HG02840 (cell line): ENCODE measurements at regions not wholly inside any gene's neighbourhood (a gene's known extent, or its start where the extent isn't known, plus 50 kb on each side); places are given as distances from the start of the nearest gene placed in this dataset.

Experiments
- ATAC-seq: cut with Tn5 transposase; IDR thresholded peaks from one replicate; pipeline ENCODE4 v1.9.1; 2021; ENCODE audit warnings: mild to moderate bottlenecking, moderate library complexity, moderate number of reproducible peaks; ENCODE audit not compliant: unreplicated experiment, low FRiP score

- ATAC-seq: no peak
These were observed 572.9 kb upstream of the CADM1 start for GRCh38 chr11:116077092-116077491.

- ATAC-seq: no peak
These were observed 569.9 kb upstream of the CADM1 start for GRCh38 chr11:116073854-116074837.

- ATAC-seq: no peak
These were observed 568.6 kb upstream of the CADM1 start for GRCh38 chr11:116072601-116073410.

GRCh38 chr11:116072133-116072532 lies 567.9 kb upstream of the CADM1 start:
- ATAC-seq: no peak

- no peak for ATAC-seq
These were observed 567.0 kb upstream of the CADM1 start for GRCh38 chr11:116071241-116071640.

- ATAC-seq: no peak
These were observed 566.3 kb upstream of the CADM1 start for GRCh38 chr11:116070520-116070919.

- no peak for ATAC-seq
These were observed 562.6 kb upstream of the CADM1 start for GRCh38 chr11:116066777-116067176.

GRCh38 chr11:116065986-116066385 lies 561.8 kb upstream of the CADM1 start:
- no peak for ATAC-seq

- ATAC-seq: no peak
These were observed 561.1 kb upstream of the CADM1 start for GRCh38 chr11:116065191-116065895.

- no peak for ATAC-seq
These were observed 558.4 kb upstream of the CADM1 start for GRCh38 chr11:116062490-116063171.

GRCh38 chr11:116062129-116062489 lies 557.9 kb upstream of the CADM1 start:
- ATAC-seq: no peak

- no peak for ATAC-seq
These were observed 557.1 kb upstream of the CADM1 start for GRCh38 chr11:116061322-116061721.

GRCh38 chr11:116059919-116060318 lies 555.7 kb upstream of the CADM1 start:
- ATAC-seq: no peak

GRCh38 chr11:116057000-116057399 lies 552.8 kb upstream of the CADM1 start:
- no peak for ATAC-seq

- ATAC-seq: no peak
These were observed 550.8 kb upstream of the CADM1 start for GRCh38 chr11:116055064-116055463.

- ATAC-seq: no peak
These were observed 549.3 kb upstream of the CADM1 start for GRCh38 chr11:116053548-116053919.

GRCh38 chr11:116052603-116053547 lies 548.7 kb upstream of the CADM1 start:
- no peak for ATAC-seq

GRCh38 chr11:116051494-116051893 lies 547.3 kb upstream of the CADM1 start:
- ATAC-seq: no peak

- ATAC-seq: no peak
These were observed 545.2 kb upstream of the CADM1 start for GRCh38 chr11:116049383-116049782.
